ENCODE measurements at regions not wholly inside any gene's neighbourhood (a gene's known extent, or its start where the extent isn't known, plus 50 kb on each side); places are given as distances from the start of the nearest gene placed in this dataset.

DNA sequence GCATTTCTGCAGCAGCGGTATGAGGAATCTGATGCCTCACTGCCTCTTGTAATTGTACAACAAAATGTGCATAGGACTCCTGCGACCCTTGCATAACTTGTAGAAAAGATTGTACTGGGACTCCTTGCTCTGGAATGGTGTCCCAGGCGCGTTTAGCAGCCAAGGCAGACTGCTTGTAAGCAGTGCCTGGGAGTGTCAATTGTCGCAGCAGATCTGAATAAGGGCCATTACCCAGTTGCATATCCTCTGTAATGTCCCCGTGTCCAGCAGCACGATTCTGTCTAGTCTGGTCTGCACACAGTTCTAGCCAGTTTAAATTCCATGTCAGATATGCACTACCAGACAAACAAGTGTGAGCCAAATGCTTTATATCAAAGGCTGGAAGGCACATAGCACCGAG lies 70.7 kb upstream of the BTN3A2 start:
- Histone ChIP-seq H3K27me3 (ENCODE audit: control insufficient read depth in 1 of 2, insufficient read depth in 2 of 2, low read length in 2 of 2) (no peaks in the 10 kb centered on the region), H3K4me3 (ENCODE audit: low read depth in 1 of 2, low read length in 2 of 2) (no peak overlapping the region), H3K9me3 (ENCODE audit: control insufficient read depth in 2 of 2, insufficient read depth in 1 of 2, low read depth in 1 of 2, low read length in 1 of 2) (no peaks in the 10 kb centered on the region), H3K4me1 (ENCODE audit: control insufficient read depth in 2 of 2, insufficient read depth in 2 of 2, low read length in 1 of 2) (no peaks in the 10 kb centered on the region), H3K36me3 (ENCODE audit: control insufficient read depth in 2 of 2, insufficient read depth in 2 of 2, low read length in 1 of 2) (no peaks in the 10 kb centered on the region), H3K27ac (ENCODE audit: low read depth in 2 of 2, low read length in 1 of 2) (no peak overlapping the region)
- WGBS, 2 donors, result 81 to 84% methylated on average over 8 of the region's 8 CpGs

- H3K27ac ChIP-seq (ENCODE audit: low read depth in 2 of 2, low read length in 1 of 2), result no peak overlapping the region
- no peaks in the 10 kb centered on the region for H3K36me3 ChIP-seq (ENCODE audit: control insufficient read depth in 2 of 2, insufficient read depth in 2 of 2, low read length in 1 of 2)
- WGBS, 2 donors, result 45 to 55% methylated on average over 11 of the region's 11 CpGs
These were observed 69.1 kb upstream of the BTN3A2 start for GRCh38 chr6:26295691-26296555.

GRCh38 chr6:26296556-26296856 lies 68.5 kb upstream of the BTN3A2 start:
- no peaks in the 10 kb centered on the region for H3K36me3 ChIP-seq (ENCODE audit: control insufficient read depth in 2 of 2, insufficient read depth in 2 of 2, low read length in 1 of 2)
- H3K27me3 ChIP-seq (ENCODE audit: control insufficient read depth in 1 of 2, insufficient read depth in 2 of 2, low read length in 2 of 2), result no peaks in the 10 kb centered on the region
- H3K27ac ChIP-seq (ENCODE audit: low read depth in 2 of 2, low read length in 1 of 2), result no peak overlapping the region
- H3K4me1 ChIP-seq (ENCODE audit: control insufficient read depth in 2 of 2, insufficient read depth in 2 of 2, low read length in 1 of 2), result no peaks in the 10 kb centered on the region
- 82 to 83% methylated on average over 2 of the region's 2 CpGs for WGBS, 2 donors
- no peaks in the 10 kb centered on the region for H3K9me3 ChIP-seq (ENCODE audit: control insufficient read depth in 2 of 2, insufficient read depth in 1 of 2, low read depth in 1 of 2, low read length in 1 of 2)
- H3K4me3 ChIP-seq (ENCODE audit: low read depth in 1 of 2, low read length in 2 of 2), result no peak overlapping the region

More at GRCh38 chr6:26295691-26296555, 69.1 kb upstream of the BTN3A2 start:
- Histone ChIP-seq H3K27me3 (ENCODE audit: control insufficient read depth in 1 of 2, insufficient read depth in 2 of 2, low read length in 2 of 2) (no peaks in the 10 kb centered on the region), H3K4me3 (ENCODE audit: low read depth in 1 of 2, low read length in 2 of 2) (no peak overlapping the region), H3K9me3 (ENCODE audit: control insufficient read depth in 2 of 2, insufficient read depth in 1 of 2, low read depth in 1 of 2, low read length in 1 of 2) (no peaks in the 10 kb centered on the region), H3K4me1 (ENCODE audit: control insufficient read depth in 2 of 2, insufficient read depth in 2 of 2, low read length in 1 of 2) (no peaks in the 10 kb centered on the region)

DNA sequence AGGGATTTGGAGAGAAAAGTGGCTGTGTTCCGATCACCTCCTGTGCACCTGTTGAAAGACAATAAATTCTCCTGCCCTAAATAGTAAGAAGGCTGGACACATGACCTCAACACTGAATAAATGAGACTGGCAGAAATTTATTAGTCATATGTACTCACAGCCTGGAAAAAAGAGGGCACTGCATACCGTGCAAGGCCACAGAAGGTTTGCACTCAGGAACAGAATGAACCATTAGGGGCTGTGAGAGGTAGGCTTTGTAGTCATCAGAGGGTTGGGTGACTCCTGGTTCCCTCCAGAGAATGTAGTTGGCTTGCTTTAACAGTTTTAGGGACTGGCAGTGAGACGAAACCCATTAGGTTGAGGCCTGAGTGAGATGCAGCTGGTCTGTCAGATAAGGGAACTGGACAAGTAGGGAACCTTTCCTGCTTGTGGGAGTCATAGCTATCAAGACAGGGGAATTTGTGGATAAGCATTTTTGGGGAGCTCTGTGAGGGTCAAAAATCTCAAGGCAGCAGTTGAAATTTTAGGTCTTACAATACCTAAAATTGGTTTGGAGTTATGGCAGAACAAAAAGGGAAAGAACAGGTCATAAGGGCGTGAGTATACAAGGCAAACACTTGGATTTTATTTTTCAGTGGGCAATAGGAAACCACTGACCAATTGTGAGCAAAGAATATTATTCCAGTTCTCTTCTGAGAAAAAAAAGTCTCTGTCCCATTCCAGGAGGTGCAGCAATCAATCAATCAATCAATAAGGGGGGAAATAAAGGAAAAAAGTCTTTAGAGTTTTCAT lies 67.9 kb upstream of the BTN3A2 start:
- Histone ChIP-seq H3K9me3 (ENCODE audit: control insufficient read depth in 2 of 2, insufficient read depth in 1 of 2, low read depth in 1 of 2, low read length in 1 of 2) (no peaks in the 10 kb centered on the region), H3K27me3 (ENCODE audit: control insufficient read depth in 1 of 2, insufficient read depth in 2 of 2, low read length in 2 of 2) (no peaks in the 10 kb centered on the region), H3K27ac (ENCODE audit: low read depth in 2 of 2, low read length in 1 of 2) (no peak overlapping the region), H3K36me3 (ENCODE audit: control insufficient read depth in 2 of 2, insufficient read depth in 2 of 2, low read length in 1 of 2) (no peaks in the 10 kb centered on the region), H3K4me1 (ENCODE audit: control insufficient read depth in 2 of 2, insufficient read depth in 2 of 2, low read length in 1 of 2) (no peaks in the 10 kb centered on the region), H3K4me3 (ENCODE audit: low read depth in 1 of 2, low read length in 2 of 2) (no peak overlapping the region)
- 85 to 87% methylated on average over 4 of the region's 4 CpGs for WGBS, 2 donors

DNA sequence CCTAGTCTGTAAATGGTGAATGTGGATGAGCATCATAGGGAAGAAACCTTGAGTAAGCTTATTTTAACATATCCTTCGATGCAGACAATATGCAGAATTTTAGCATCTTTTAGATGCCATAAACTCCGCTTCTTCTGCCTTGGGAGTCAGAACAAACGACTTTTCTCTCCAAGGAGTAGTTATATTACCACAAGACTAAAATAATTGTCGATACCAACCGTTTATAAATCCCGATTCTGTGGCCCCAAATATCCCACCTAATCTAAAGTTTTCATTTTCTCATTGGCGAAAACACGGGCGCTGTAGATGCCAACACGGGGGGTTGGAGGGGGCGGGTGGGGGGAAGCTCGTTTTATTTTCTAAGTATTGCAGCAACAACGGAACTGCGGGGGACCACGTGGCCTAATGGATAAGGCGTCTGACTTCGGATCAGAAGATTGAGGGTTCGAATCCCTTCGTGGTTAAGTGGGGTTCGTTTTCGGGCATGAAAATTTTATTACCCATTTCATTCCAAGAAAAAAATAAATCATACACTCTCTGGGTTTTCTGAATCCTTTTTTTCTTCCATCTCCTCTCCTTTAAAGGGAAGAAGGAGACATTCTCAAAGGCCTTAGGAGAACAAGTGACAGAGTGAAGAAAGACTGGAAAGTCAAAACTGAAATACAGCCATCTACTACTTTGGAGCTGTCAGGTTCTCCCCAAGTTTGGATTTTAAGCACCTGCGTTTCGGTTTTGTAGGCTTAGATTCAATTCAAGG lies 65.5 kb upstream of the BTN3A2 start:
- Histone ChIP-seq H3K9me3 (ENCODE audit: control insufficient read depth in 2 of 2, insufficient read depth in 1 of 2, low read depth in 1 of 2, low read length in 1 of 2) (no peaks in the 10 kb centered on the region), H3K36me3 (ENCODE audit: control insufficient read depth in 2 of 2, insufficient read depth in 2 of 2, low read length in 1 of 2) (no peaks in the 10 kb centered on the region), H3K27ac (ENCODE audit: low read depth in 2 of 2, low read length in 1 of 2) (no peak overlapping the region), H3K27me3 (ENCODE audit: control insufficient read depth in 1 of 2, insufficient read depth in 2 of 2, low read length in 2 of 2) (no peaks in the 10 kb centered on the region), H3K4me3 (ENCODE audit: low read depth in 1 of 2, low read length in 2 of 2) (no peak overlapping the region), H3K4me1 (ENCODE audit: control insufficient read depth in 2 of 2, insufficient read depth in 2 of 2, low read length in 1 of 2) (no peaks in the 10 kb centered on the region)
- 44 to 46% methylated on average over 23 of the region's 23 CpGs for WGBS, 2 donors

- 95% methylated on average over 3 of the region's 3 CpGs for WGBS, 2 donors
- Histone ChIP-seq H3K4me3 (ENCODE audit: low read depth in 1 of 2, low read length in 2 of 2) (no peak overlapping the region), H3K27ac (ENCODE audit: low read depth in 2 of 2, low read length in 1 of 2) (no peak overlapping the region), H3K27me3 (ENCODE audit: control insufficient read depth in 1 of 2, insufficient read depth in 2 of 2, low read length in 2 of 2) (no peaks in the 10 kb centered on the region), H3K9me3 (ENCODE audit: control insufficient read depth in 2 of 2, insufficient read depth in 1 of 2, low read depth in 1 of 2, low read length in 1 of 2) (no peaks in the 10 kb centered on the region), H3K36me3 (ENCODE audit: control insufficient read depth in 2 of 2, insufficient read depth in 2 of 2, low read length in 1 of 2) (no peaks in the 10 kb centered on the region), H3K4me1 (ENCODE audit: control insufficient read depth in 2 of 2, insufficient read depth in 2 of 2, low read length in 1 of 2) (no peaks in the 10 kb centered on the region)
These were observed 65.0 kb upstream of the BTN3A2 start for GRCh38 chr6:26300043-26300331.

GRCh38 chr6:26300359-26300758 lies 64.6 kb upstream of the BTN3A2 start:
- no peaks in the 10 kb centered on the region for H3K27me3 ChIP-seq (ENCODE audit: control insufficient read depth in 1 of 2, insufficient read depth in 2 of 2, low read length in 2 of 2)
- no peak overlapping the region for H3K4me3 ChIP-seq (ENCODE audit: low read depth in 1 of 2, low read length in 2 of 2)
- H3K4me1 ChIP-seq (ENCODE audit: control insufficient read depth in 2 of 2, insufficient read depth in 2 of 2, low read length in 1 of 2), result no peaks in the 10 kb centered on the region
- no peaks in the 10 kb centered on the region for H3K36me3 ChIP-seq (ENCODE audit: control insufficient read depth in 2 of 2, insufficient read depth in 2 of 2, low read length in 1 of 2)
- H3K9me3 ChIP-seq (ENCODE audit: control insufficient read depth in 2 of 2, insufficient read depth in 1 of 2, low read depth in 1 of 2, low read length in 1 of 2), result no peaks in the 10 kb centered on the region
- H3K27ac ChIP-seq (ENCODE audit: low read depth in 2 of 2, low read length in 1 of 2), result no peak overlapping the region

- no peaks in the 10 kb centered on the region for H3K4me1 ChIP-seq (ENCODE audit: control insufficient read depth in 2 of 2, insufficient read depth in 2 of 2, low read length in 1 of 2)
- H3K27ac ChIP-seq (ENCODE audit: low read depth in 2 of 2, low read length in 1 of 2), result no peak overlapping the region
- no peak overlapping the region for H3K4me3 ChIP-seq (ENCODE audit: low read depth in 1 of 2, low read length in 2 of 2)
- H3K27me3 ChIP-seq (ENCODE audit: control insufficient read depth in 1 of 2, insufficient read depth in 2 of 2, low read length in 2 of 2), result no peaks in the 10 kb centered on the region
- H3K9me3 ChIP-seq (ENCODE audit: control insufficient read depth in 2 of 2, insufficient read depth in 1 of 2, low read depth in 1 of 2, low read length in 1 of 2), result no peaks in the 10 kb centered on the region
- no peaks in the 10 kb centered on the region for H3K36me3 ChIP-seq (ENCODE audit: control insufficient read depth in 2 of 2, insufficient read depth in 2 of 2, low read length in 1 of 2)
These were observed 64.2 kb upstream of the BTN3A2 start for GRCh38 chr6:26300828-26301227.

- Histone ChIP-seq H3K36me3 (ENCODE audit: control insufficient read depth in 2 of 2, insufficient read depth in 2 of 2, low read length in 1 of 2) (no peaks in the 10 kb centered on the region), H3K27ac (ENCODE audit: low read depth in 2 of 2, low read length in 1 of 2) (no peak overlapping the region), H3K4me3 (ENCODE audit: low read depth in 1 of 2, low read length in 2 of 2) (no peak overlapping the region), H3K27me3 (ENCODE audit: control insufficient read depth in 1 of 2, insufficient read depth in 2 of 2, low read length in 2 of 2) (no peaks in the 10 kb centered on the region), H3K4me1 (ENCODE audit: control insufficient read depth in 2 of 2, insufficient read depth in 2 of 2, low read length in 1 of 2) (no peaks in the 10 kb centered on the region), H3K9me3 (ENCODE audit: control insufficient read depth in 2 of 2, insufficient read depth in 1 of 2, low read depth in 1 of 2, low read length in 1 of 2) (no peaks in the 10 kb centered on the region)
These were observed 63.4 kb upstream of the BTN3A2 start for GRCh38 chr6:26301638-26302037.
